ENCODE measurements at regions not wholly inside any gene's neighbourhood (a gene's known extent, or its start where the extent isn't known, plus 50 kb on each side); places are given as distances from the start of the nearest gene placed in this dataset.
"Not testable (repeated sequence)": the region's sequence is repeated elsewhere in the genome, so short reads cannot be mapped to it uniquely, and the experiment has no call there.

- in situ Hi-C loops (cut with HindIII; ENCODE audit: low pct_unique_long_range_greater_than_20kb, low sequenced_read_pairs), result no loop called here
- TF ChIP-seq JUND (IDR thresholded peaks at IDR 0.05; ENCODE audit: low read depth), result no peak
- DNase-seq (ENCODE audit: low read depth in 1 of 2, low spot score in 1 of 2), result peak; percentile 5 to 19
Measured at GRCh38 chr3:81339040-81339845, 422.2 kb downstream of the GBE1 start.

GRCh38 chr3:81336470-81336869 lies 425.0 kb downstream of the GBE1 start:
- no peak for TF ChIP-seq JUND (IDR thresholded peaks at IDR 0.05; ENCODE audit: low read depth)
- in situ Hi-C loops (cut with HindIII; ENCODE audit: low pct_unique_long_range_greater_than_20kb, low sequenced_read_pairs), result no loop called here

GRCh38 chr3:81329835-81330234 lies 431.6 kb downstream of the GBE1 start:
- DNase-seq (ENCODE audit: low read depth in 1 of 2, low spot score in 1 of 2); in situ Hi-C loops (cut with HindIII; ENCODE audit: low pct_unique_long_range_greater_than_20kb, low sequenced_read_pairs): not testable (repeated sequence)

More at GRCh38 chr3:81336470-81336869, 425.0 kb downstream of the GBE1 start:
- DNase-seq (ENCODE audit: low read depth in 1 of 2, low spot score in 1 of 2), result no peak

- in situ Hi-C loops (cut with HindIII; ENCODE audit: low pct_unique_long_range_greater_than_20kb, low sequenced_read_pairs), result no loop called here
- no peak for TF ChIP-seq JUND (IDR thresholded peaks at IDR 0.05; ENCODE audit: low read depth)
Measured at GRCh38 chr3:81326245-81326644, 435.2 kb downstream of the GBE1 start.

GRCh38 chr3:81320862-81321261 lies 440.6 kb downstream of the GBE1 start:
- no peak for TF ChIP-seq JUND (IDR thresholded peaks at IDR 0.05; ENCODE audit: low read depth)
- in situ Hi-C loops (cut with HindIII; ENCODE audit: low pct_unique_long_range_greater_than_20kb, low sequenced_read_pairs), result no loop called here
- no peak for DNase-seq (ENCODE audit: low read depth in 1 of 2, low spot score in 1 of 2)

More at GRCh38 chr3:81326245-81326644, 435.2 kb downstream of the GBE1 start:
- no peak for DNase-seq (ENCODE audit: low read depth in 1 of 2, low spot score in 1 of 2)

- in situ Hi-C loops (cut with HindIII; ENCODE audit: low pct_unique_long_range_greater_than_20kb, low sequenced_read_pairs), result no loop called here
- TF ChIP-seq JUND (IDR thresholded peaks at IDR 0.05; ENCODE audit: low read depth), result no peak
Measured at GRCh38 chr3:81315030-81315429, 446.4 kb downstream of the GBE1 start.

GRCh38 chr3:81311321-81311720 lies 450.1 kb downstream of the GBE1 start:
- no peak for DNase-seq (ENCODE audit: low read depth in 1 of 2, low spot score in 1 of 2)
- TF ChIP-seq JUND (IDR thresholded peaks at IDR 0.05; ENCODE audit: low read depth), result no peak
- in situ Hi-C loops (cut with HindIII; ENCODE audit: low pct_unique_long_range_greater_than_20kb, low sequenced_read_pairs), result no loop called here

More at GRCh38 chr3:81315030-81315429, 446.4 kb downstream of the GBE1 start:
- no peak for DNase-seq (ENCODE audit: low read depth in 1 of 2, low spot score in 1 of 2)

GRCh38 chr3:81308306-81308705 lies 453.1 kb downstream of the GBE1 start:
- no peak for DNase-seq (ENCODE audit: low read depth in 1 of 2, low spot score in 1 of 2)
- no peak for TF ChIP-seq JUND (IDR thresholded peaks at IDR 0.05; ENCODE audit: low read depth)
- in situ Hi-C loops (cut with HindIII; ENCODE audit: low pct_unique_long_range_greater_than_20kb, low sequenced_read_pairs), result no loop called here

GRCh38 chr3:81307221-81307620 lies 454.2 kb downstream of the GBE1 start:
- no peak for TF ChIP-seq JUND (IDR thresholded peaks at IDR 0.05; ENCODE audit: low read depth)
- DNase-seq (ENCODE audit: low read depth in 1 of 2, low spot score in 1 of 2), result no peak
- in situ Hi-C loops (cut with HindIII; ENCODE audit: low pct_unique_long_range_greater_than_20kb, low sequenced_read_pairs), result no loop called here

- in situ Hi-C loops (cut with HindIII; ENCODE audit: low pct_unique_long_range_greater_than_20kb, low sequenced_read_pairs), result no loop called here
- TF ChIP-seq JUND (IDR thresholded peaks at IDR 0.05; ENCODE audit: low read depth), result no peak
- no peak for DNase-seq (ENCODE audit: low read depth in 1 of 2, low spot score in 1 of 2)
Measured at GRCh38 chr3:81303321-81303720, 458.1 kb downstream of the GBE1 start.

- no peak for TF ChIP-seq JUND (IDR thresholded peaks at IDR 0.05; ENCODE audit: low read depth)
- in situ Hi-C loops (cut with HindIII; ENCODE audit: low pct_unique_long_range_greater_than_20kb, low sequenced_read_pairs), result no loop called here
- peak; percentile 23 to 52 for DNase-seq (ENCODE audit: low read depth in 1 of 2, low spot score in 1 of 2)
Measured at GRCh38 chr3:81302045-81302444, 459.4 kb downstream of the GBE1 start.

- in situ Hi-C loops (cut with HindIII; ENCODE audit: low pct_unique_long_range_greater_than_20kb, low sequenced_read_pairs), result no loop called here
- TF ChIP-seq JUND (IDR thresholded peaks at IDR 0.05; ENCODE audit: low read depth), result no peak
Measured at GRCh38 chr3:81301230-81301629, 460.2 kb downstream of the GBE1 start.

GRCh38 chr3:81300324-81300927 lies 461.0 kb downstream of the GBE1 start:
- in situ Hi-C loops (cut with HindIII; ENCODE audit: low pct_unique_long_range_greater_than_20kb, low sequenced_read_pairs), result no loop called here
- DNase-seq (ENCODE audit: low read depth in 1 of 2, low spot score in 1 of 2), result no peak
- no peak for TF ChIP-seq JUND (IDR thresholded peaks at IDR 0.05; ENCODE audit: low read depth)

More at GRCh38 chr3:81301230-81301629, 460.2 kb downstream of the GBE1 start:
- no peak for DNase-seq (ENCODE audit: low read depth in 1 of 2, low spot score in 1 of 2)
